ENCODE measurements at regions not wholly inside any gene's neighbourhood (a gene's known extent, or its start where the extent isn't known, plus 50 kb on each side); places are given as distances from the start of the nearest gene placed in this dataset.
A peak's percentile ranks its signal among the peaks of the same experiment; 100 is the strongest.

DNA sequence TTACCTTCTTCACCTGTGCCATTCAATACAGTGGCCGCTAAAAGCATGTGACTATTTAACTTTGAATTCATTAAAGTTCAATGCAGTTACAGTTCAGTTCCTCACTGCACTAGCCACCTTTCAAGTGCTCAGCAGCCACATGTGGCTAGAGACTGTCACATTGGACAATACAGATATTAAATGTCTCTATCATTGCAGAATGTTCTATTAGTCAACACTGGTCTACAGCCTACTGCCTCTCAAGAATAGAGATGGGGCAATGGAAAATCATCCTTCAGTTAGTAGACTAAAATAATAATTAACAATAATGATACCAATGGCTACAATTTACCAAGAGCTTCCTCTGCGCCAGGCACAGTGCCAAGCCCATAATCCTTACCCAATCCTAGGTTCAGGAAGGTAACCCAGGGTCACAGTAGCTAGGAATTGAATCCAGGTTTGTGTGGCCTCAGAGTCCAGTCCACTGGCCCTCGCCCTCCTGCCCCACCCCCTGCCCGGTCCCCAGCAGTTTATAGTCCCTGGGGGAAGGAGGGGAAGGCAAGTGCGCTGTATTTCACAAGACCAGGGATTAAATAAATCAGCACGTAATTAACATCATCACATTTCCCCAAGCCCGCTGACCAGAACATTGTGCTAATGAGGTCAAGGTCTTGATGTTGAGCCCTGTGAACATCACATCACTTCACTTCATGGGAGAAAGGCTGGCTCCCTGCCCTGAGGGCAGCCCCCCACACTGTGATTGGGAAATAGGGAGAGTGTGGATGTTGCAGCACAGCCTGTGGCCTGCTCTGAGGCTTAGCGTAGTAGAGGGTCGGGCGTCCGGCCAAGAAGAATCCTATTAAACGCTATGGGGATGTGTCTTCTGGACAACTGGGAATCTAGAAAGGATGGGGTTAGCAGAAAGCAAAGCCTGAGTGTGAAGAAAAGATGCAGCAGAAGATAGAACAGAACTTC lies 147.2 kb downstream of the VEGFA start (continued):
- TF ChIP-seq TOPORS (CRISPR knock-in tag; IDR thresholded peaks at IDR 0.05) = peak; percentile 62; the same call in 1 of the 2 replicates
- TF ChIP-seq, protein P1, sequence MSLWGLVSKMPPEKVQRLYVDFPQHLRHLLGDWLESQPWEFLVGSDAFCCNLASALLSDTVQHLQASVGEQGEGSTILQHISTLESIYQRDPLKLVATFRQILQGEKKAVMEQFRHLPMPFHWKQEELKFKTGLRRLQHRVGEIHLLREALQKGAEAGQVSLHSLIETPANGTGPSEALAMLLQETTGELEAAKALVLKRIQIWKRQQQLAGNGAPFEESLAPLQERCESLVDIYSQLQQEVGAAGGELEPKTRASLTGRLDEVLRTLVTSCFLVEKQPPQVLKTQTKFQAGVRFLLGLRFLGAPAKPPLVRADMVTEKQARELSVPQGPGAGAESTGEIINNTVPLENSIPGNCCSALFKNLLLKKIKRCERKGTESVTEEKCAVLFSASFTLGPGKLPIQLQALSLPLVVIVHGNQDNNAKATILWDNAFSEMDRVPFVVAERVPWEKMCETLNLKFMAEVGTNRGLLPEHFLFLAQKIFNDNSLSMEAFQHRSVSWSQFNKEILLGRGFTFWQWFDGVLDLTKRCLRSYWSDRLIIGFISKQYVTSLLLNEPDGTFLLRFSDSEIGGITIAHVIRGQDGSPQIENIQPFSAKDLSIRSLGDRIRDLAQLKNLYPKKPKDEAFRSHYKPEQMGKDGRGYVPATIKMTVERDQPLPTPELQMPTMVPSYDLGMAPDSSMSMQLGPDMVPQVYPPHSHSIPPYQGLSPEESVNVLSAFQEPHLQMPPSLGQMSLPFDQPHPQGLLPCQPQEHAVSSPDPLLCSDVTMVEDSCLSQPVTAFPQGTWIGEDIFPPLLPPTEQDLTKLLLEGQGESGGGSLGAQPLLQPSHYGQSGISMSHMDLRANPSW (CRISPR knock-in tag; IDR thresholded peaks at IDR 0.05; ENCODE audit: borderline replicate concordance) = peak; percentile 93; the same call in 1 of the 2 replicates
- TF ChIP-seq CCDC6 (CRISPR knock-in tag; IDR thresholded peaks at IDR 0.05) = peak; percentile 77
- TF ChIP-seq GLI4 (CRISPR knock-in tag; IDR thresholded peaks at IDR 0.05; ENCODE audit: borderline replicate concordance) = no peak
- 0 out of 2 replicates have a peak, but pooled peaks have one; percentile 25 for TF ChIP-seq ZNF3 (CRISPR knock-in tag; IDR thresholded peaks at IDR 0.05)
- TF ChIP-seq, protein P2, sequence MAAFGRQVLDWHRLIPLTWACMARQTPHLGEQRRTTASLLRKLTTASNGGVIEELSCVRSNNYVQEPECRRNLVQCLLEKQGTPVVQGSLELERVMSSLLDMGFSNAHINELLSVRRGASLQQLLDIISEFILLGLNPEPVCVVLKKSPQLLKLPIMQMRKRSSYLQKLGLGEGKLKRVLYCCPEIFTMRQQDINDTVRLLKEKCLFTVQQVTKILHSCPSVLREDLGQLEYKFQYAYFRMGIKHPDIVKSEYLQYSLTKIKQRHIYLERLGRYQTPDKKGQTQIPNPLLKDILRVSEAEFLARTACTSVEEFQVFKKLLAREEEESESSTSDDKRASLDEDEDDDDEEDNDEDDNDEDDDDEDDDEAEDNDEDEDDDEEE (CRISPR knock-in tag; IDR thresholded peaks at IDR 0.05) = peak; percentile 85; the same call in 1 of the 2 replicates
- TF ChIP-seq, protein P3, sequence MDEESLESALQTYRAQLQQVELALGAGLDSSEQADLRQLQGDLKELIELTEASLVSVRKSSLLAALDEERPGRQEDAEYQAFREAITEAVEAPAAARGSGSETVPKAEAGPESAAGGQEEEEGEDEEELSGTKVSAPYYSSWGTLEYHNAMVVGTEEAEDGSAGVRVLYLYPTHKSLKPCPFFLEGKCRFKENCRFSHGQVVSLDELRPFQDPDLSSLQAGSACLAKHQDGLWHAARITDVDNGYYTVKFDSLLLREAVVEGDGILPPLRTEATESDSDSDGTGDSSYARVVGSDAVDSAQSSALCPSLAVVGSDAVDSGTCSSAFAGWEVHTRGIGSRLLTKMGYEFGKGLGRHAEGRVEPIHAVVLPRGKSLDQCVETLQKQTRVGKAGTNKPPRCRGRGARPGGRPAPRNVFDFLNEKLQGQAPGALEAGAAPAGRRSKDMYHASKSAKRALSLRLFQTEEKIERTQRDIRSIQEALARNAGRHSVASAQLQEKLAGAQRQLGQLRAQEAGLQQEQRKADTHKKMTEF (CRISPR knock-in tag; IDR thresholded peaks at IDR 0.05) = peak; percentile 88
- 0 out of 2 replicates have a peak, but pooled peaks have one; percentile 71 for TF ChIP-seq ELF4 (CRISPR knock-in tag; IDR thresholded peaks at IDR 0.05; ENCODE audit: borderline replicate concordance)
- TF ChIP-seq, protein P4, sequence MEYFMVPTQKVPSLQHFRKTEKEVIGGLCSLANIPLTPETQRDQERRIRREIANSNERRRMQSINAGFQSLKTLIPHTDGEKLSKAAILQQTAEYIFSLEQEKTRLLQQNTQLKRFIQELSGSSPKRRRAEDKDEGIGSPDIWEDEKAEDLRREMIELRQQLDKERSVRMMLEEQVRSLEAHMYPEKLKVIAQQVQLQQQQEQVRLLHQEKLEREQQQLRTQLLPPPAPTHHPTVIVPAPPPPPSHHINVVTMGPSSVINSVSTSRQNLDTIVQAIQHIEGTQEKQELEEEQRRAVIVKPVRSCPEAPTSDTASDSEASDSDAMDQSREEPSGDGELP (IDR thresholded peaks at IDR 0.05; ENCODE audit: borderline replicate concordance, low read depth) = peak; percentile 71; the same call in 1 of the 2 replicates
- 0 out of 2 replicates have a peak, but pooled peaks have one; percentile 24 for TF ChIP-seq GTF2F1 (IDR thresholded peaks at IDR 0.05; ENCODE audit: low read length)
- 0 out of 2 replicates have a peak, but pooled peaks have one; percentile 70 for TF ChIP-seq ZNF737 (CRISPR knock-in tag; IDR thresholded peaks at IDR 0.05; ENCODE audit: borderline replicate concordance)
- TF ChIP-seq KLF13 (CRISPR knock-in tag; IDR thresholded peaks at IDR 0.05) = peak; percentile 81; the same call in 1 of the 2 replicates
- TF ChIP-seq ZNF274 (CRISPR knock-in tag; IDR thresholded peaks at IDR 0.05) = no peak
- peak; percentile 91 for TF ChIP-seq NCOA2 (CRISPR knock-in tag; IDR thresholded peaks at IDR 0.05)
- no peak for TF ChIP-seq ZFP37 (CRISPR knock-in tag; IDR thresholded peaks at IDR 0.05; ENCODE audit: borderline replicate concordance)
- TF ChIP-seq NBN (conservative IDR thresholded peaks at IDR 0.05) = no peak
- no peak for TF ChIP-seq RFXANK (CRISPR knock-in tag; IDR thresholded peaks at IDR 0.05)
